ENCODE measurements at regions not wholly inside any gene's neighbourhood (a gene's known extent, or its start where the extent isn't known, plus 50 kb on each side); places are given as distances from the start of the nearest gene placed in this dataset.

DNA sequence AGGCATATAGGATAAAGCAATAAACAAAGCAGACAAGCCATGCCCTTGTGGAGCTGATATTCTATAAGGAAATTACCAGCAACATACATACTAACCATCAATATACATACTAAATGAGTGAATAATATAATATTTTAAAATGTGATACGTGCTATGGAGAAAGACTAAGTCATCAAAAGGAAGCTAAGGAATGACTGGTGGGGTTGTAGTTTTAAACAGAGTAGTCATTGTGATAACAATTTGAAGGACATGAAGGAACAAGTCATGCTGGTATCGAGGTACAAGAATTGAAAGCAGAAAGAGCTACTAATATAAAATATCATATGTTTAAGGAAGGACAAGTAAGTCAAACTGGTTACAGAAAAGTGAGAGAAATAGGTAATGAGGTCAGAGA is 894.9 kb upstream of the PCDH9 start:
- Histone ChIP-seq H3K9me3 (replicated peaks; ENCODE audit: control insufficient read depth, insufficient read depth, low read depth, low read length) (no peaks in the 10 kb centered on the region), H2AFZ (ENCODE audit: low read depth, low read length) (no peak overlapping the region), H3K27me3 (ENCODE audit: control insufficient read depth in 2 of 2, insufficient read depth in 2 of 2, low read length in 2 of 2) (no peaks in the 10 kb centered on the region), H3K36me3 (ENCODE audit: control insufficient read depth, insufficient read depth, low read length) (no peaks in the 10 kb centered on the region), H3K4me2 (ENCODE audit: insufficient read depth, low read length) (no peak overlapping the region), H3K9ac (ENCODE audit: insufficient read depth in 1 of 2, low read depth in 2 of 2, low read length in 2 of 2) (no peak overlapping the region), H3K4me3 (no peak overlapping the region), H3K4me1 (replicated peaks in 1 of 2; ENCODE audit: control insufficient read depth in 2 of 2, insufficient read depth in 2 of 2, low read length in 2 of 2) (no peaks in the 10 kb centered on the region), H3K27ac (ENCODE audit: extremely low read depth, low read depth, low read length) (no peak overlapping the region), H3K79me2 (ENCODE audit: control insufficient read depth, insufficient read depth, low read length) (no peaks in the 10 kb centered on the region), H3K9me1 (ENCODE audit: control insufficient read depth, insufficient read depth, low read length) (no peaks in the 10 kb centered on the region), H4K20me1 (replicated peaks; ENCODE audit: control insufficient read depth, insufficient read depth, low read length) (no peaks in the 10 kb centered on the region)
- in situ Hi-C loops (cut with MboI): no loop called here
- CTCF ChIA-PET (ENCODE audit: low intra/inter-chr PET ratio): no interaction called here
- no peak for DNase-seq (ENCODE audit: extremely low read depth in 1 of 4, low spot score in 3 of 4)
- no TSS peak for BruUV-seq (replicated peaks)
- FAIRE-seq: no peak
- intact Hi-C loops (cut with micrococcal nuclease): no loop called here
- TF ChIP-seq BMI1 (IDR thresholded peaks at IDR 0.05; ENCODE audit: low read length) (no peak), RFX5 (IDR thresholded peaks at IDR 0.05; ENCODE audit: low read depth, low read length) (no peak), MAFK (IDR thresholded peaks at IDR 0.05; ENCODE audit: low read length) (no peak), RUNX1 (IDR thresholded peaks at IDR 0.05; ENCODE audit: low read depth) (no peak), SMAD2 (IDR thresholded peaks at IDR 0.05; ENCODE audit: low read depth, low read length) (no peak), XRCC3 (IDR thresholded peaks at IDR 0.05) (no peak), CEBPB (tag; IDR thresholded peaks at IDR 0.05) (no peak), U2AF2 (optimal IDR thresholded peaks at IDR 0.05; ENCODE audit: low read depth, low read length) (no peak), SMAD1 (IDR thresholded peaks at IDR 0.05; ENCODE audit: low read depth, low read length, partially characterized antibody) (no peak), TCF7L2 (IDR thresholded peaks at IDR 0.05; ENCODE audit: low read depth, low read length) (no peak), MAZ (CRISPR knock-in tag; conservative IDR thresholded peaks at IDR 0.05 in 1 of 2, IDR thresholded peaks at IDR 0.05 in 1 of 2) (no peak)
- TF ChIP-seq, protein P1, sequence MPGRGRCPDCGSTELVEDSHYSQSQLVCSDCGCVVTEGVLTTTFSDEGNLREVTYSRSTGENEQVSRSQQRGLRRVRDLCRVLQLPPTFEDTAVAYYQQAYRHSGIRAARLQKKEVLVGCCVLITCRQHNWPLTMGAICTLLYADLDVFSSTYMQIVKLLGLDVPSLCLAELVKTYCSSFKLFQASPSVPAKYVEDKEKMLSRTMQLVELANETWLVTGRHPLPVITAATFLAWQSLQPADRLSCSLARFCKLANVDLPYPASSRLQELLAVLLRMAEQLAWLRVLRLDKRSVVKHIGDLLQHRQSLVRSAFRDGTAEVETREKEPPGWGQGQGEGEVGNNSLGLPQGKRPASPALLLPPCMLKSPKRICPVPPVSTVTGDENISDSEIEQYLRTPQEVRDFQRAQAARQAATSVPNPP (IDR thresholded peaks at IDR 0.05; ENCODE audit: borderline replicate concordance, insufficient read depth, insufficient read length): no peak
- ATAC-seq: no peak
- 5% methylated on average over 2 of the region's 2 CpGs for WGBS (ENCODE audit: insufficient coverage, low coverage, missing lambda C conversion rate)
- POLR2A ChIA-PET: no interaction called here

Data from K562 (cell line).